GM19324 (cell line): ENCODE measurements at regions not wholly inside any gene's neighbourhood (a gene's known extent, or its start where the extent isn't known, plus 50 kb on each side); places are given as distances from the start of the nearest gene placed in this dataset.
"Not testable (repeated sequence)": the region's sequence is repeated elsewhere in the genome, so short reads cannot be mapped to it uniquely, and the experiment has no call there.

ENCODE experiments used
- ATAC-seq: cut with Tn5 transposase; IDR thresholded peaks from one replicate; pipeline ENCODE4 v1.9.1; 2021; ENCODE audit warnings: mild to moderate bottlenecking, moderate library complexity; ENCODE audit not compliant: unreplicated experiment, low FRiP score

GRCh38 chr1:60694980-60695379 is 387.4 kb upstream of the NFIA start:
- ATAC-seq, result no peak

DNA sequence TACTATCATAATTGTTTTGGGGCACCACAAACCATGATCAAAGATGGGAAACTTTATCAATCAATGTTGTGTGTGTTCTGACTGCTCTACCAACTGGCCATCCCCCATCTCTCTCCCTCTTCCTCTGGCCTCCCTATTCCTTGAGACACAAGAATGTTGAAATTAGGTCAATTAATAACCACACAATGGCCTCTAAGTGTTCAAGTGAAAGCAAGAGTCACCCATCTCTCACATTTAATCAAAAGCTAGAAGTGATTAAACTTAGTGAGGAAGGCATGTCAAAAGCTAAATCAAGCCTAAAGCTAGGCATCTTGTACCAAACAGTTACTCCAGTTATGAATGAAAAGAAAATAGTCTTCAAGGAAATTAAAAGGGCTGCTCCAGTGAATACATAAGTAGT is 390.3 kb upstream of the NFIA start:
- no peak for ATAC-seq

GRCh38 chr1:60688221-60688620 is 394.1 kb upstream of the NFIA start:
- ATAC-seq, result not testable (repeated sequence)

GRCh38 chr1:60681095-60681860 is 401.1 kb upstream of the NFIA start:
- no peak for ATAC-seq

DNA sequence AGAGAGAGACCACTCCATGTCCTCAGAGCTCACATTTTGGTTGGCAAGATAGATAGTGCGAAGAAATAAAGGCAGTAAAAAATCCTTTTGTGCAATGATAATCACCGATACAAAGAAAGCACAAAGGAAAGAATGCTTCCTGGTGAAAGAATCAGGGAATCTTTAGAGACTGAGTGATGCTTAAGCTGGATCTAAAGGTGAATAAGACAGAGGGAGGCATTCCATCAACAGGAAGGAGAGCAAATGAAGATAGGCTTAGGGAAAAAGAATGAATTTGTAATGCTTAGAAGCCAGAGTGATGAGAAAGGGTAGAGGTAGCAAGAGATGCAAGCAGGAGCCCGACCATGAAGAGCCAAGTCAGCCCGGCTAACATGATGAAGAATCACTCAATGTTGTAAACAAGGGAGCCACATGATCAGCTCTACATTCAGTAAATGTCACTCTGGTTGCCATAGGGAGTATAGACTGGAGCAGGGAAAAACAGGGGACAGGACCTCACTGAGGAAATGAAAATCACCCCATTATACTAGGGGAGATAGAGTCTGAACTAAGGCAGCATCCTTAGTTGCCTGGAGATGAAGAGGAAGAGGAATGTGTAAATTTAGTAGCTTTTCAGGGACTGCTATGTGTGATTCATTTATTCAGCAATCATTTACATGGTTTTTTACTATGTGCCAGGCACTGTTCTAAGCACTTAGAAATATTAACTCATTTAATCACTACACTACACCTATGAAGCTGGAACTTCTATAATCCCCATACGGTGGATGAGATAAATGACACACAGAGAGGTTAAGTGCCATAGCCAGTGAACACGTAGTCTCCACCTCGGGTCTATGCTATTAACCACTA is 402.6 kb upstream of the NFIA start:
- no peak for ATAC-seq

DNA sequence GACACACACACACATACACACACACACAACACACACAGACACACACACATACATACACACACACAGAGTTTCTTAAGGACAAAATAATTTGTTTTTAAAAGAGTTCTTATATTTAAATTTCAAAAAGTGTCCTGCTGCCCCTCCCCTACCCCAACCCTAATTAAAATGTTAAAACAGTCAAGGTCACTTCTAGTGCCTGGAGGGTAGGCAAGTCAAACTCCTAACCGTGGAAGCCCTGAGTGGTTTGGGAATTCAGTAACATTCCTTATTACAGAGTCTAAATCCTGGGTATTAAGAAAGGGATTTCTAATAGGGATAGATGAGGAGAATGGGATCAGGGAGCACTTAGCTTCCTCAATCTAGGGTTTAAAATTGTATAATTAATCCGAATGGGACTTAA is 403.6 kb upstream of the NFIA start:
- no peak for ATAC-seq

DNA sequence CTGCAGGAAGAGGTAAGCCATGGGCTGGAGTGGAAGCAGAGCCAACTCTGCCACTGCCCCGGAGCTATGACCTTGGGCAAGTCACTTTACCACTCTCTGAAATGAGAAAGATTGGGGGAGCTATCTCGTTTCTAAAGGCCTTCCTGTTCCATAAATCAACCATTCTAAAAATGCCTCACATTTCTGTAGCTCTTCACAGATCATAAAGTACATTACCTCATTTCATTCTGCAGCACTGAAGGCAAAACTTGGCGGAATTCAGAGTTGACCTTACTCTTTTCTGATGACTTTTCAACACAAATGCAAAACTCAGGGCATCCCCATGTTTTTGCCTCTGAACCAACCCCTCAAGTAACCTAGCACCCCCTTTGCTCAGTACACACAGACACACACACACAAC is 404.0 kb upstream of the NFIA start:
- no peak for ATAC-seq

DNA sequence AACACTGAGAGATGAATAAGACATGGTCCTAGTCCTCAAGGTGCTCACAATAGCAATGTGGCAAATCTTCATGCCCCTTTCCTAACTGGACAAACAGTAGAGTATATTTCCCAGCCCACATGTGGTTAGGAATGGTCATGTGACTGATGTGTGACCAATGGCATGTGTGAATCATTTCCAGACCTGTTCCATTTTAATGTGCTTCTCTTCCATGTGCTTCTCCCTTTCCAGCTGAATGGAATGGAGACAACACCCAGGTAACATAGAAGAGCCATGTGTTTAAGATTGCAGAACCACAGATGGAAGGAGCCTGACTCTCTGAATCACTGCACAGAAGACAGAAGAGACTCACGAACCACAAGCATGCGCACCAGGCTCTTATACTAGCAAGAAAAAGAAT is 409.9 kb upstream of the NFIA start:
- ATAC-seq, result no peak

- no peak for ATAC-seq
Observed at GRCh38 chr1:60670302-60670701, 412.1 kb upstream of the NFIA start.

DNA sequence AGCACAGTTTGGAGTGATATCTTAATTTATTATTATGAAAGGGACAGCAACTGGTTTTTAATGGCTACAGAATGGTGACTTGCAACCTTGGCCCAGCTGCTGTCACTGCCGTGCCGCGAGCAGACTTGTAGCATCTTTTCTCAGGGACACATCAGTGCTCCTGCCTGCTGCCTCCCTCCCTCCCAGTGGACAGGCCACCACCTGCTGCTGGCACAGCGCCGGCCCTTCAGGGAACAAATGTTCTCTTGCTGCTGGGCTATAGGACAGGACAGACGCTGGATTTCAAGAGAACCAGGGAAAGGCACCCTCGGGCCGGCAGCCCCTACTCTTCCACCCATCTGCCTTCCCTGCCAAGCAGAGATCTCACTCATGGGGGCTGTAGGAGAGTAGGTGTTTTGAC is 413.8 kb upstream of the NFIA start:
- ATAC-seq, result no peak

- ATAC-seq, result no peak
Observed at GRCh38 chr1:60665311-60665710, 417.1 kb upstream of the NFIA start.

DNA sequence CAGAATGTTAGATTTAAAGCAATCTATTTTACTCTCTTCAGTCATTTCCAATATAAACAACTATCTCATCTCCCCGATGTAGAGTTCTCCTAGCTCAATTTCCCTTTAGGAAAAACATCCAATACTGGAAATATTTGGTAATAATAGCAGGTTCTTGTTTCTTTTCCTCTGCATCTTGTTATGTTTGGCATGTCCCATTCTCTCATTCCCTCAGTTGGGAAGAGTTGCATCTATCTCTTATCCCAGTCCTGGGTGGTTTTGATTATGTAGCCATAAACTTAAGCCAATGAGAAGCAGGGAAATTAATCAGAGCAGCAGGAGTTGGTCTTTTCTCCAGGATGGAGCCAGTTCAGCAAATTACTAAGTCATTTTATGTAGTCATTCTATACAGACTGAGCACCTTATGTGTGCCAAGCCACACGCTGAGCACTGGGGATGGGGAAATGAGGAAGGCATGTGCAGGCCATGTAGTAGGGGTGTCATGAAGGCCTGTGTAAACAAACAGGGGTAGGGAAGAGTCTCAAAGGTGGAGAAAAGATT is 418.2 kb upstream of the NFIA start:
- no peak for ATAC-seq

- no peak for ATAC-seq
Observed at GRCh38 chr1:60662486-60663044, 419.8 kb upstream of the NFIA start.

GRCh38 chr1:60657926-60658325 is 424.4 kb upstream of the NFIA start:
- ATAC-seq, result no peak

GRCh38 chr1:60655679-60656355 is 426.5 kb upstream of the NFIA start:
- ATAC-seq, result no peak

- not testable (repeated sequence) for ATAC-seq
Observed at GRCh38 chr1:60640033-60640551, 442.3 kb upstream of the NFIA start.

DNA sequence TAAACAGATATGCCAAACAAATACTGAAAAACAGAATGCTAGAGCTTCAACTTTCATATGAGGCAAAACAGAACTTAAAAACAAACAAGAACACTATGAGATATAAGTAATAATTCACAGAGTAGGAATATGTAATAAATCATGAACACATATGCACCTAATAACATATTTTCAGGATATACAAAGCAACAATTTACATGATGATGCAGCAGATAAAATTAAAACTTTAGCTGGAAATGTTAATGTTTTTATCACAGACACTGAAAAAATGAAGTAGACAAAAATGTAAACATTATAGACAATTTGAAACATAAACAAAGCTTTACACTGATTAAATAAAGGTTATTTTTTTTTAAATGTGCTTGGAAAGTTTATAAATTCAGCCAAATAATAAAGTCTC is 443.1 kb upstream of the NFIA start:
- no peak for ATAC-seq

GRCh38 chr1:60637651-60638050 is 444.7 kb upstream of the NFIA start:
- no peak for ATAC-seq

DNA sequence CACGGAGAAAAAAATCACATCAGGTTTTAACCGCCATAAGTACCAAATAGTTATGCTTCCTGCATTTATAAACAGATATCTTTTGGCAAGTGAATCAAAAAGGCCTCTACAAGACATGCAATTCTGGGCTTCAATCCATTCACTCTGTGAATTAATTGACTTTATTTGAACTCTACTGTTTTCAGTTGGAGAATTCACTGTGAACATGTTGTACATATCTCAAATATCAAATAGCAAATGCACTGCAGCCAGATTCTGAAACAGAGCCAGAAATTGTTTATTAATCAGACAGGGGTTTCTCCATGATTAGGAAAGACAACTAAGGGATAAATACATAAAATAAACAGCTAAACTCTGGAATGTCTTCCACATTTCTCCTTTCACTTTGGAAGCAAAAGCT is 445.4 kb upstream of the NFIA start:
- no peak for ATAC-seq

GRCh38 chr1:60634106-60634505 is 448.3 kb upstream of the NFIA start:
- ATAC-seq, result no peak

DNA sequence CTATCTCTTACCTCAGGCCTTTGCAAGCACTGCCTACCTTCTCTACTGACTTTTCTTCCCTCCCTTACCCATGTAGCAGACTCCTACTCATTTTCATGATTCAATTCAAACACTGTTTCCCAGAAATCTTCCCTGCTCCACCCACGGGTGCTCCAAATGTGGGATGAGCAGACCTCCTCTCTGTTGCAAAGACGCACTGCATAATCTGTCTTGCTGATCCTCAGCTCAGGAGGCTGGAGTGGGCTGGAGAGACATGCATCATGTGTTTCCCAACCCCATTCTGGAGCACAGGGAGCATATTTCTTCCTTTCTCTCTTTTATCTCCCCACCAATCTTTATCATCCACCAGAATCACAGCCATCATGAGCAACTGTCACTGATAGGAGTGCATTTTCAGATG is 459.9 kb upstream of the NFIA start:
- no peak for ATAC-seq
